Testis (tissue), 2 donors: ENCODE measurements at regions not wholly inside any gene's neighbourhood (a gene's known extent, or its start where the extent isn't known, plus 50 kb on each side); places are given as distances from the start of the nearest gene placed in this dataset.

ENCODE experiments used
- DNase-seq: peaks from one replicate; pipeline ENCODE4 v3.0.0-alpha.2; 2019
- H3K27ac ChIP-seq, 2 donors: fragments of 200-600 bp; sonication (generic); one replicate each; pipeline ENCODE4 v1.5.1; 2019
- H3K27me3 ChIP-seq: fragments of 200-600 bp; sonication (generic); one replicate; pipeline ENCODE4 v1.5.1; 2019
- H3K36me3 ChIP-seq: fragments of 200-600 bp; sonication (generic); one replicate; pipeline ENCODE4 v1.5.1; 2017; ENCODE audit warnings: low read depth; ENCODE audit errors: missing control alignments
- H3K4me1 ChIP-seq: fragments of 200-600 bp; sonication (generic); one replicate; pipeline ENCODE4 v1.5.1; 2019
- H3K4me3 ChIP-seq, 2 donors: fragments of 200-600 bp; sonication (generic); one replicate each; pipeline ENCODE4 v1.5.1; 2017 to 2019
- H3K9me3 ChIP-seq: fragments of 200-600 bp; sonication (generic); one replicate; pipeline ENCODE4 v1.5.1; 2017
- POLR2A ChIP-seq: fragments of 450-650 bp; IDR thresholded peaks from one replicate; pipeline ENCODE4 v1.6.1; 2017; ENCODE audit warnings: antibody characterized with exemption, mild to moderate bottlenecking, moderate library complexity
- WGBS, 2 donors: methylation state at CpG; one replicate each; pipeline ENCODE4 v1.1.5; 2018; 5-methylcytosine and 5-hydroxymethylcytosine counted together
- intact Hi-C: fragments of 100-400 bp; cut with DNase I; formaldehyde crosslinking; loops from one replicate; pipeline ENCODE4 v1.15.1; 2023; ENCODE audit warnings: low total_unique reads
- TF ChIP-seq, protein P1 (sequence below), 3 experiments: fragments of 450-650 bp in 2 of 3; fragments of 200-600 bp in 1 of 3; sonication (generic) in 1 of 3; IDR thresholded peaks; one replicate each; pipeline ENCODE4 v1.5.1; 2016 to 2019; ENCODE audit warnings: antibody characterized with exemption in 3 of 3, mild to moderate bottlenecking in 2 of 3, moderate library complexity in 1 of 3

DNA sequence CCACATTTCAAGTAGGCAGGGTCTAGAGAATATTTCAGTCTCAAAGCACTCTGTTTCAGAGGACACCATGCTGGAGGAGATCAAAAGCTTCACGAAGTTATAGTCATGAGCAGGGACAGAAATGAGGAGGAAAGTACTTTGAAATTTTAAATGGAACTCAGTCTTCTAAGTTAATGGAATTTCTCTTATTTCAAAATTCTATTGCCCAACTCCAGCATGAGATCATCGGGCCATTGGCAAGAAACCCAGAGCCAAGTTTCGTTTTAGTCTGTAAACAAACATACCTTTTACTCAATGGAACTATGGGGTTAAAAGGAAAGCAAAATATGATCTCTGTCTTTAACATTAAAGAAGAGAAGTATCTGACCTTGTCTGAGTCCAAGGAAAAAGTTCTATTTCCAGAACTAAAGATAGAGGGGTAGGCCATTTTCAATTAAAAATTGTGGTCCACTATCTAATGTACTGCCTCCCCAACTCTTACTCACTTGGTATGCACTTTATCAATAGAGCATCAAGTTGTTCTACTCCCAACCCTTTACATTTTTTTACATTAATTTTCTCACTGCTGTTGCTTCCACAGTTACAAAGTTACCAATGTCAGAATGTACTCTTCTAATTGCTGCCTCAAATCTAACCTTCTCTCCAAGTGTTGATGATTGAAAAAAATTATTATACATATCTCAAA lies 235.3 kb upstream of the NRSN1 start:
- no peaks in the 10 kb centered on the region for H3K27me3 ChIP-seq
- H3K4me3 ChIP-seq, result no peak overlapping the region
- TF ChIP-seq, protein P1, sequence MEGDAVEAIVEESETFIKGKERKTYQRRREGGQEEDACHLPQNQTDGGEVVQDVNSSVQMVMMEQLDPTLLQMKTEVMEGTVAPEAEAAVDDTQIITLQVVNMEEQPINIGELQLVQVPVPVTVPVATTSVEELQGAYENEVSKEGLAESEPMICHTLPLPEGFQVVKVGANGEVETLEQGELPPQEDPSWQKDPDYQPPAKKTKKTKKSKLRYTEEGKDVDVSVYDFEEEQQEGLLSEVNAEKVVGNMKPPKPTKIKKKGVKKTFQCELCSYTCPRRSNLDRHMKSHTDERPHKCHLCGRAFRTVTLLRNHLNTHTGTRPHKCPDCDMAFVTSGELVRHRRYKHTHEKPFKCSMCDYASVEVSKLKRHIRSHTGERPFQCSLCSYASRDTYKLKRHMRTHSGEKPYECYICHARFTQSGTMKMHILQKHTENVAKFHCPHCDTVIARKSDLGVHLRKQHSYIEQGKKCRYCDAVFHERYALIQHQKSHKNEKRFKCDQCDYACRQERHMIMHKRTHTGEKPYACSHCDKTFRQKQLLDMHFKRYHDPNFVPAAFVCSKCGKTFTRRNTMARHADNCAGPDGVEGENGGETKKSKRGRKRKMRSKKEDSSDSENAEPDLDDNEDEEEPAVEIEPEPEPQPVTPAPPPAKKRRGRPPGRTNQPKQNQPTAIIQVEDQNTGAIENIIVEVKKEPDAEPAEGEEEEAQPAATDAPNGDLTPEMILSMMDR (IDR thresholded peaks at IDR 0.05), result no peak
- TF ChIP-seq POLR2A, result no peak
- no peaks in the 10 kb centered on the region for H3K4me1 ChIP-seq
- H3K9me3 ChIP-seq, result no peaks in the 10 kb centered on the region
- no peak overlapping the region for H3K27ac ChIP-seq
- no peak for DNase-seq
- intact Hi-C loops, result no loop called here
- no peaks in the 10 kb centered on the region for H3K36me3 ChIP-seq
- WGBS, 2 donors, result 78 to 80% methylated on average over 3 of the region's 3 CpGs

- Histone ChIP-seq H3K27ac (no peak overlapping the region), H3K27me3 (no peaks in the 10 kb centered on the region), H3K4me1 (no peaks in the 10 kb centered on the region), H3K9me3 (no peaks in the 10 kb centered on the region), H3K4me3 (no peak overlapping the region), H3K36me3 (no peaks in the 10 kb centered on the region)
- intact Hi-C loops, result no loop called here
- no peak for TF ChIP-seq POLR2A
- TF ChIP-seq, protein P1 (IDR thresholded peaks at IDR 0.05), result no peak
- 60% methylated on average over 8 of the region's 8 CpGs for WGBS, 2 donors
- no peak for DNase-seq
Observed at GRCh38 chr6:23905133-23905815, 220.7 kb upstream of the NRSN1 start.

GRCh38 chr6:23910420-23910819 lies 215.6 kb upstream of the NRSN1 start:
- no peak for TF ChIP-seq POLR2A
- TF ChIP-seq, protein P1 (IDR thresholded peaks at IDR 0.05), result no peak
- H3K27ac ChIP-seq, result no peak overlapping the region
- H3K4me1 ChIP-seq, result no peaks in the 10 kb centered on the region
- H3K36me3 ChIP-seq, result no peaks in the 10 kb centered on the region
- no peaks in the 10 kb centered on the region for H3K9me3 ChIP-seq
- intact Hi-C loops, result no loop called here
- WGBS, 2 donors, result 41 to 67% methylated on average over 2 of the region's 2 CpGs
- DNase-seq, result no peak
- H3K4me3 ChIP-seq, result no peak overlapping the region
- H3K27me3 ChIP-seq, result no peaks in the 10 kb centered on the region

DNA sequence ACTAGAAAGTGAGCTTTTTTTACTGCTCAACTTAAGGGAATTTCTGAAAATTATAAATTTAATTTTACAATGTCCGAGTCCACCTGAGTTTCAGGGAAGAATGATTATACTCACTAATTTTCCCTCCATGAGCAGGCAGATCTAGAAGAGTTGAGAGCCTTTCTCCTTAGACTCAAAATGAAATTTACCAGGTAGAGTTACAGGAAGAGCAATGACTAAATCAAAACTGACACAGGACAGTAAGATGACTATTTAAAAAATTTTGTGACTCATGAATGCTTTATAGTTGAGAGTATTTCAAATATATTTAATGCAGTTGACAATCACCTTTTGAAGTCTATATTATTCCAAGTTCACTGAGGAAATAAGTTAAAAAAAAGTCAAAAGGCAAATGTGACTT lies 198.1 kb upstream of the NRSN1 start:
- no peak for DNase-seq
- H3K36me3 ChIP-seq, result no peaks in the 10 kb centered on the region
- no peak overlapping the region for H3K27ac ChIP-seq
- TF ChIP-seq POLR2A, result no peak
- TF ChIP-seq, protein P1 (IDR thresholded peaks at IDR 0.05), result no peak
- H3K4me1 ChIP-seq, result no peaks in the 10 kb centered on the region
- WGBS, 2 donors, result 98 to 100% methylated on average over 1 of the region's 1 CpG
- no peaks in the 10 kb centered on the region for H3K9me3 ChIP-seq
- H3K27me3 ChIP-seq, result no peaks in the 10 kb centered on the region
- intact Hi-C loops, result no loop called here
- H3K4me3 ChIP-seq, result no peak overlapping the region

GRCh38 chr6:23929201-23929600 lies 196.8 kb upstream of the NRSN1 start:
- Histone ChIP-seq H3K9me3 (no peaks in the 10 kb centered on the region), H3K27me3 (no peaks in the 10 kb centered on the region), H3K27ac (no peak overlapping the region), H3K4me1 (no peaks in the 10 kb centered on the region), H3K36me3 (no peaks in the 10 kb centered on the region), H3K4me3 (no peak overlapping the region)
- no peak for TF ChIP-seq POLR2A
- TF ChIP-seq, protein P1 (IDR thresholded peaks at IDR 0.05), result no peak
- 37 to 60% methylated on average over 3 of the region's 3 CpGs for WGBS, 2 donors
- no peak for DNase-seq
- intact Hi-C loops, result no loop called here
